Body of pancreas (tissue), 4 donors: ENCODE measurements at regions not wholly inside any gene's neighbourhood (a gene's known extent, or its start where the extent isn't known, plus 50 kb on each side); places are given as distances from the start of the nearest gene placed in this dataset.

ENCODE experiments used
- ATAC-seq: fragments of 150-250 bp; one replicate; pipeline ENCODE4 v1.9.1; 2016
- DNase-seq, 4 donors: peaks; one replicate each; pipeline ENCODE4 v3.0.0-alpha.2; 2019
- H3K27ac ChIP-seq, 4 donors: fragments of 200-600 bp; sonication (generic); 1 replicate in 3 of 4; 2 replicates in 1 of 4; pipeline versions ENCODE4 v1.5.1 to v1.6.1; 2016 to 2019; ENCODE audit warnings: mild to moderate bottlenecking in 1 of 4, mixed read lengths in 1 of 4, moderate library complexity in 1 of 4
- H3K27me3 ChIP-seq, 2 donors: fragments of 200-600 bp; sonication (generic); one replicate each; pipeline ENCODE4 v1.6.0; 2016; ENCODE audit warnings: mild to moderate bottlenecking in 1 of 2
- H3K36me3 ChIP-seq, 2 donors: fragments of 200-600 bp; sonication (generic); replicated peaks in 1 of 2; 2 replicates each; pipeline ENCODE4 v1.5.1; 2016; ENCODE audit warnings: low read depth in 2 of 2; ENCODE audit not compliant: insufficient read depth in 1 of 2
- H3K4me1 ChIP-seq: fragments of 200-600 bp; sonication (generic); one replicate; pipeline ENCODE4 v1.6.0; 2016
- H3K4me3 ChIP-seq, 2 donors: fragments of 200-600 bp; sonication (generic); 1 replicate in 1 of 2; 2 replicates in 1 of 2; pipeline ENCODE4 v1.5.1; 2016 to 2019
- H3K9me3 ChIP-seq, 3 donors: fragments of 200-600 bp; sonication (generic); 1 replicate in 2 of 3; 2 replicates in 1 of 3; pipeline ENCODE4 v1.5.1; 2016
- POLR2A ChIP-seq, 3 donors: fragments of 450-650 bp; IDR thresholded peaks; one replicate each; pipeline ENCODE4 v1.6.1; 2016; ENCODE audit warnings: antibody characterized with exemption in 3 of 3, mild to moderate bottlenecking in 2 of 3
- WGBS, 2 donors: methylation state at CpG; one replicate each; pipeline ENCODE4 v1.1.5; 2017; 5-methylcytosine and 5-hydroxymethylcytosine counted together
- intact Hi-C: fragments of 100-400 bp; cut with DNase I; formaldehyde crosslinking; loops from one replicate; pipeline ENCODE4 v1.15.1; 2023
- TF ChIP-seq, protein P1 (sequence below), 7 experiments: fragments of 450-650 bp in 4 of 7; fragments of 200-600 bp in 3 of 7; sonication (generic) in 3 of 7; IDR thresholded peaks; one replicate each; pipeline ENCODE4 v1.5.1; 2016 to 2019; ENCODE audit warnings: antibody characterized with exemption in 7 of 7

DNA sequence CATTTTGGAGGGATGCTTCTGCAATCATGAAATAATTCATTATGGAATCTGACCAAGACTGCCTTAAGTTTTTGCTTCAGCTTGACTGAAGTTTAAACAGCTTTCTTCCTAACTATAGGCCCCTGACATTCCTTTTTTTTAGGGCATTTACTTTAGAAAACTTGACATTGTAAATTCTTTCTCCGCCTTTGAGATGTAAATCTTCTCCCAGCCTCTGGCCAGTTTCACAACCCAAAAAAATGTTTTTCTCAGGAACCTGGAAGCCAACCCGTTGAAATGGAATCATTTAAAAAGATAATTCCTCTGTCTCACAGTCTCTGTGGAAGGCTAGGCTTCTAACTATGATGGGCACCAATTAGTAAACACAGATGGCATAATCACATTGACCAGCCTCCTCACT is 710.4 kb upstream of the PABPC4L start:
- 43 to 47% methylated on average over 2 of the region's 2 CpGs for WGBS, 2 donors
- Histone ChIP-seq H3K27me3 (no peaks in the 10 kb centered on the region), H3K4me1 (no peaks in the 10 kb centered on the region), H3K36me3 (no peaks in the 10 kb centered on the region), H3K4me3 (no peak overlapping the region), H3K9me3 (no peaks in the 10 kb centered on the region), H3K27ac (no peak overlapping the region)
- no peak for DNase-seq
- no peak for ATAC-seq
- TF ChIP-seq POLR2A (IDR thresholded peaks at IDR 0.05), result no peak
- TF ChIP-seq, protein P1, sequence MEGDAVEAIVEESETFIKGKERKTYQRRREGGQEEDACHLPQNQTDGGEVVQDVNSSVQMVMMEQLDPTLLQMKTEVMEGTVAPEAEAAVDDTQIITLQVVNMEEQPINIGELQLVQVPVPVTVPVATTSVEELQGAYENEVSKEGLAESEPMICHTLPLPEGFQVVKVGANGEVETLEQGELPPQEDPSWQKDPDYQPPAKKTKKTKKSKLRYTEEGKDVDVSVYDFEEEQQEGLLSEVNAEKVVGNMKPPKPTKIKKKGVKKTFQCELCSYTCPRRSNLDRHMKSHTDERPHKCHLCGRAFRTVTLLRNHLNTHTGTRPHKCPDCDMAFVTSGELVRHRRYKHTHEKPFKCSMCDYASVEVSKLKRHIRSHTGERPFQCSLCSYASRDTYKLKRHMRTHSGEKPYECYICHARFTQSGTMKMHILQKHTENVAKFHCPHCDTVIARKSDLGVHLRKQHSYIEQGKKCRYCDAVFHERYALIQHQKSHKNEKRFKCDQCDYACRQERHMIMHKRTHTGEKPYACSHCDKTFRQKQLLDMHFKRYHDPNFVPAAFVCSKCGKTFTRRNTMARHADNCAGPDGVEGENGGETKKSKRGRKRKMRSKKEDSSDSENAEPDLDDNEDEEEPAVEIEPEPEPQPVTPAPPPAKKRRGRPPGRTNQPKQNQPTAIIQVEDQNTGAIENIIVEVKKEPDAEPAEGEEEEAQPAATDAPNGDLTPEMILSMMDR (IDR thresholded peaks at IDR 0.05), result no peak
- intact Hi-C loops, result no loop called here

- ATAC-seq (peak; percentile 53), DNase-seq (no peak)
- no peak overlapping the region for H3K4me3 ChIP-seq
- TF ChIP-seq, protein P1 (IDR thresholded peaks at IDR 0.05), result peak in 6 of 7 experiments; percentile 8 to 44 (median 32)
- no peak for TF ChIP-seq POLR2A (IDR thresholded peaks at IDR 0.05)
- intact Hi-C loops, result no loop called here
- H3K27ac ChIP-seq, result no peak overlapping the region
- H3K4me1 ChIP-seq, result no peaks in the 10 kb centered on the region
- H3K27me3 ChIP-seq, result no peaks in the 10 kb centered on the region
- no peaks in the 10 kb centered on the region for H3K36me3 ChIP-seq
- WGBS, 2 donors, result 33% methylated on average over 2 of the region's 2 CpGs
- H3K9me3 ChIP-seq, result no peaks in the 10 kb centered on the region
These were observed 704.9 kb upstream of the PABPC4L start for GRCh38 chr4:134906404-134907023.

- 43 to 63% methylated on average over 1 of the region's 1 CpG for WGBS, 2 donors
- intact Hi-C loops, result no loop called here
- H3K4me1 ChIP-seq, result no peaks in the 10 kb centered on the region
- no peaks in the 10 kb centered on the region for H3K36me3 ChIP-seq
- H3K4me3 ChIP-seq, result no peak overlapping the region
- no peak for ATAC-seq
- no peaks in the 10 kb centered on the region for H3K27me3 ChIP-seq
- H3K27ac ChIP-seq, result no peak overlapping the region
- no peaks in the 10 kb centered on the region for H3K9me3 ChIP-seq
- TF ChIP-seq, protein P1 (IDR thresholded peaks at IDR 0.05), result no peak
- no peak for TF ChIP-seq POLR2A (IDR thresholded peaks at IDR 0.05)
- DNase-seq, result no peak
These were observed 703.5 kb upstream of the PABPC4L start for GRCh38 chr4:134905061-134905460.

- H3K4me1 ChIP-seq, result no peaks in the 10 kb centered on the region
- no peaks in the 10 kb centered on the region for H3K27me3 ChIP-seq
- H3K9me3 ChIP-seq, result no peaks in the 10 kb centered on the region
- H3K36me3 ChIP-seq, result no peaks in the 10 kb centered on the region
- DNase-seq, result no peak
- no peak for TF ChIP-seq POLR2A (IDR thresholded peaks at IDR 0.05)
- TF ChIP-seq, protein P1 (IDR thresholded peaks at IDR 0.05), result no peak
- no peak overlapping the region for H3K27ac ChIP-seq
- intact Hi-C loops, result no loop called here
- no peak for ATAC-seq
- 21 to 24% methylated on average over 2 of the region's 2 CpGs for WGBS, 2 donors
- no peak overlapping the region for H3K4me3 ChIP-seq
These were observed 686.6 kb upstream of the PABPC4L start for GRCh38 chr4:134888156-134888555.

DNA sequence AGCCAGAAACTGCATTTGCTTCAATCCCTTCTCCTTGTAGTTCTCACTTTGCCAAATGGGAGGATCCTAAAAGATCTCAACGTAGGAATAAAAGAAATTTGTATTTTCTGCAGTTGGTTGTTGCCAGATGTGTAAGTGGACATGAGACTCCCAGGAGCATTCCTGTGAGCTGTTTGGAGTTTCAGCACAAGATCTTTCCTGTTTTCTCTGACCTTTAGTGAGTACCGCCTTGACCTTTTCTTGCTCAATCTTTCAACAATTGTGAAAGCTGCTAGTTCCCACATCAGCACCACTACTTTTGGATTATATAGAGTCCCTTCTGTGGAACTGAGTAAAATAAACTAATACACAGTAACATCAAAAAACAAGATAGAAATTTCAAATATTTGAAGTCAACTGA is 683.8 kb upstream of the PABPC4L start:
- Histone ChIP-seq H3K9me3 (no peaks in the 10 kb centered on the region), H3K4me3 (no peak overlapping the region), H3K36me3 (no peaks in the 10 kb centered on the region), H3K27ac (no peak overlapping the region), H3K27me3 (no peaks in the 10 kb centered on the region), H3K4me1 (no peaks in the 10 kb centered on the region)
- TF ChIP-seq POLR2A (IDR thresholded peaks at IDR 0.05), result no peak
- TF ChIP-seq, protein P1 (IDR thresholded peaks at IDR 0.05), result no peak
- intact Hi-C loops, result no loop called here
- ATAC-seq, result no peak
- DNase-seq, result no peak
- 36 to 49% methylated on average over 2 of the region's 2 CpGs for WGBS, 2 donors
